Astrocyte of the cerebellum (primary cell): ENCODE measurements at regions not wholly inside any gene's neighbourhood (a gene's known extent, or its start where the extent isn't known, plus 50 kb on each side); places are given as distances from the start of the nearest gene placed in this dataset.

Experiments
- DNase-seq: peaks from one replicate; pipeline ENCODE4 v3.0.0-alpha.2; 2011; ENCODE audit warnings: low read depth
- H3K4me3 ChIP-seq: 2 replicates; pipeline ENCODE4 v1.5.1; 2011; ENCODE audit warnings: mild to moderate bottlenecking, low read depth, low read length, moderate library complexity
- CTCF ChIP-seq: IDR thresholded peaks from 2 replicates; pipeline ENCODE4 v1.5.1; 2012; ENCODE audit warnings: low read length, low read depth, moderate library complexity, mild to moderate bottlenecking; ENCODE audit errors: missing control alignments
- in situ Hi-C: cut with HindIII; loops from 2 replicates; pipeline ENCODE4 v1.10.0; 2017; ENCODE audit warnings: low sequenced_read_pairs

GRCh38 chr16:72444696-72445095 lies 272.7 kb upstream of the PMFBP1 start:
- TF ChIP-seq CTCF: no peak
- in situ Hi-C loops: no loop called here
- DNase-seq: no peak
- no peak overlapping the region for H3K4me3 ChIP-seq

GRCh38 chr16:72443809-72444208 lies 271.9 kb upstream of the PMFBP1 start:
- no peak overlapping the region for H3K4me3 ChIP-seq
- in situ Hi-C loops: no loop called here

GRCh38 chr16:72442385-72443158 lies 270.6 kb upstream of the PMFBP1 start:
- H3K4me3 ChIP-seq: no peak overlapping the region
- no peak for TF ChIP-seq CTCF
- DNase-seq: no peak
- in situ Hi-C loops: no loop called here

More at GRCh38 chr16:72443809-72444208, 271.9 kb upstream of the PMFBP1 start:
- TF ChIP-seq CTCF: no peak
- no peak for DNase-seq

GRCh38 chr16:72437891-72438290 lies 265.9 kb upstream of the PMFBP1 start:
- no peak for DNase-seq

GRCh38 chr16:72434159-72434558 lies 262.2 kb upstream of the PMFBP1 start:
- no peak overlapping the region for H3K4me3 ChIP-seq
- DNase-seq: peak; percentile 31
- in situ Hi-C loops: no loop called here
- no peak for TF ChIP-seq CTCF

More at GRCh38 chr16:72437891-72438290, 265.9 kb upstream of the PMFBP1 start:
- in situ Hi-C loops: no loop called here
- no peak overlapping the region for H3K4me3 ChIP-seq
- no peak for TF ChIP-seq CTCF

- H3K4me3 ChIP-seq: no peak overlapping the region
- no peak for DNase-seq
- in situ Hi-C loops: no loop called here
- no peak for TF ChIP-seq CTCF
These were observed 258.2 kb upstream of the PMFBP1 start for GRCh38 chr16:72430121-72430520.
